Hematopoietic multipotent progenitor cell treated with erythropoietin and hydrocortisone succinate and interleukin-3 and kit ligand, for 8 days (in vitro differentiated cells): ENCODE measurements at regions not wholly inside any gene's neighbourhood (a gene's known extent, or its start where the extent isn't known, plus 50 kb on each side); places are given as distances from the start of the nearest gene placed in this dataset.

Source experiments
- DNase-seq: peaks from one replicate; pipeline ENCODE4 v3.0.0-alpha.2; 2015

- no peak for DNase-seq
Observed at GRCh38 chr4:185862340-185862739, 50.3 kb upstream of the SORBS2 start.

GRCh38 chr4:185863946-185864345 lies 52.0 kb upstream of the SORBS2 start:
- no peak for DNase-seq

GRCh38 chr4:185865901-185866328 lies 53.9 kb upstream of the SORBS2 start:
- no peak for DNase-seq

DNA sequence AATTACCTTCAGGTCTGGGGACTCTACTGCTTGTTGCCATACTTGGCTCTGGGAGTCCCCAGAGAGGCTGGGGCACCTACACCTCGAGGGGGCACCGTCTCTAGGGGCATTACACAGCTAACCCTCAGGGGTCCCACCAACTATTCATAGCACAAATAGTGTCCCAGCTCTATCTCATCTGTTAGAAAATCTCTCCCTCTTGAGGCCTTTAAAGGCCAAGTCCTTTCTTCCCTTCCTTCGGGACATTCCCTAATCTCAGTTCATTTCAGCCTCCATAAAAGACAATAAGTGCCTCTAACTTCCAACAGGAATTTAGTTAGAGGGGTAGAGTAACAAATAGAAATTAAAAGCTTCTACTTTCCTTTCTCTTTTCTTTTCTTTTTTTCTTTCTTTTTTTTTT lies 55.8 kb upstream of the SORBS2 start:
- no peak for DNase-seq

GRCh38 chr4:185868983-185869382 lies 57.0 kb upstream of the SORBS2 start:
- no peak for DNase-seq

GRCh38 chr4:185869427-185869826 lies 57.4 kb upstream of the SORBS2 start:
- DNase-seq = no peak

- DNase-seq = no peak
Observed at GRCh38 chr4:185870366-185870765, 58.4 kb upstream of the SORBS2 start.

DNA sequence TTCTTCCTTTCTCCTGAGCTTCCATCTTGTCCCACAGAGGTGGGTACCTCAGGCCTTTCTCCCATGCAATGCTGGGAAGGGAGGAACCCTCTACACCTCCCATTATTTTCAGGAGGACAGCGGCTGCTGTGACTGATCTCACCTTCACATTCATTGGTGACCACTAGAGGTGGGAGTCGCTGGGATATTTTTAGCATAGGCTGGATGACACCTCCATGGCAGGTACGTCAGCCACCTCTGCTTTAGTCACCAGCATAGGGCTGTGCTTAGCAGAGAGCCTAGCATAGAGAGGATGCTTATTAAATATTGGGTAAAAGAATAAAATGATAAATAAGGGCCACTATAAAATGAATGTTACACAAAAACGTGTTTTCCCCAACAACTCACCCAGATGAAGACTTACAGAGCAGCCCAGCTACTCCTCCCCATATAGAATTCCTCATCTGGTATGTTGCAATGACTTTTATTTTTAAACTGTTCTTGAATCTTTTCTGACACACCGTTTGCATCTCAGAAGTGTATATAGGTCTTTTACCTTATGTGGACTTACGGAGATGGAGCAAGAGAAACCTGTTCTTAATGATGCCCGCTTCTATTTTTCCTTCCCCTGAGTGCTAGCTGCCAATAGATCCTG lies 60.9 kb upstream of the SORBS2 start:
- DNase-seq = no peak

GRCh38 chr4:185874516-185875230 lies 62.7 kb upstream of the SORBS2 start:
- DNase-seq = no peak

GRCh38 chr4:185875316-185875907 lies 63.4 kb upstream of the SORBS2 start:
- no peak for DNase-seq

DNA sequence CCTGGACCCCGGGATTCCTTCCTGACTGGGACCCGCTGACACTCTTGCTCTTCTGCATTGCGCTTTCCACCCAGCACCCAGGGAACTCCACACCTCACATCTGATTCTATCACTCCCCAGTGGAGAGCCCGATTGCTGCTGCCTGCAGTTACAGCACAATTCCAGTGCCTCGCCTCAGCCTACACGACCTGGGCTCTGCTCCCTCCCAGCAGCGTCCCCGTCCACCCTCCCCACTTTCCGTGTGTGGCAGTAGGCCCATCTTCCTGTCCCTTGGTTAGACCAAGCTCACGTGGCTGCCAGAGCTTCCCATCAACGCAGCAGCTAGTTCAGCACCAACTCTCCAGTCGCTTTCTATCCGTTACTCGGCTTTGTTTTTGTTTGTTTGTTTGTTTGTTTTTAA lies 66.6 kb upstream of the SORBS2 start:
- no peak for DNase-seq

GRCh38 chr4:185879666-185880312 lies 67.8 kb upstream of the SORBS2 start:
- DNase-seq = no peak

GRCh38 chr4:185880571-185880970 lies 68.6 kb upstream of the SORBS2 start:
- DNase-seq = no peak

GRCh38 chr4:185881430-185881829 lies 69.4 kb upstream of the SORBS2 start:
- DNase-seq = no peak

- DNase-seq = no peak
Observed at GRCh38 chr4:185883591-185883990, 71.6 kb upstream of the SORBS2 start.

- DNase-seq = no peak
Observed at GRCh38 chr4:185885075-185885474, 73.1 kb upstream of the SORBS2 start.

GRCh38 chr4:185885604-185886003 lies 73.6 kb upstream of the SORBS2 start:
- no peak for DNase-seq

DNA sequence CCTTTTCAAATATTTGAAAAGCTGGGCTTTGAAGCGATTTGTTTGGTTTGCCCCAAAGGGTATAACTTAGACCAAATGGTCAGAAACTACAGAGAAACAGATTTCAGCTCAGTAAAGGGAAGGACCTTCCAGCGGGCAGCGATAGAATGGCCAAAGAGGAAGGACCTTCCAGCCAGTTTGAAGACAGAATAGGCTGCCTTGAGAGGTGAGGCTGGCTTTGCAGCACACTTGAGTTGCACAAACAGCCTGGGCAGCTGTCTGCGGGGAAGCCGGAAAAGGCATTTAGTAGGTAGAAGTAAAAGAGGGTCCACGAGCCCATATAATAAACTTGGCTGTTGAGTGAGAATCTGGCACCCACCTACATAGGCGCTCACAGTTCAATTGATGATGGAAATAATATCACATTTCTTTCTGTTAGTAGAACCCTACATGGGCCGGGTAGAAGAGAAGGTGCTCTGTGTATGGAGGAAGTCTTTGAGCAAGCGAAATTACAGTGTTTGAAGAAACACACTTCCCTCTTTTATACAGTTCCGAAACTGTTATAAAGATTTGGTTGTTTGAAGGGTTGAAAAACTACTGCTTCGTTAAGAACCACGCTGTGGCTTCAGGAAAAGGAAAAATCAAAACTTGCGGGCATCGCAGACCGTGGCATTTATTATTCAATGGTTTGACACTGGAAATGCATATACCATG lies 75.0 kb upstream of the SORBS2 start:
- no peak for DNase-seq

DNA sequence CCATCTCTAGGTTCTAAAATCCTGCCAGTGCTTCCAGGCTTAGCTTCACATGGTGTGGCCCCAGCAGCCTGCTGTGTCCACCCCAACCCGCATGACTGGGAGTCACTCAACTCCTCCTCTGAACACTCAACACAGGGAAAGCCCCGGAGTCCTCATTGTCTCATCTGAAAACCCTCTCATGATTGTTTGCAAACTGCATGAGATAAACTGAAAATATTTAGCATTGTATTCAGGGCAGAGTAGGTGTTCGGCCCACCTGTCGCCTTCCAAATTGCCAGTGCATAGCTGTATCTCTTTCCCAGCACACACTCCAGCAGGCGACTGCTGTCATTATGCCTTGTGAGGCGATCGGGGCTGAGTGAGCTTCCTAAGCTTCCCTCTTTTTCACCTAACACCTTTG lies 76.7 kb upstream of the SORBS2 start:
- no peak for DNase-seq

GRCh38 chr4:185889585-185889984 lies 77.6 kb upstream of the SORBS2 start:
- no peak for DNase-seq

- DNase-seq = no peak
Observed at GRCh38 chr4:185890196-185890595, 78.2 kb upstream of the SORBS2 start.

DNA sequence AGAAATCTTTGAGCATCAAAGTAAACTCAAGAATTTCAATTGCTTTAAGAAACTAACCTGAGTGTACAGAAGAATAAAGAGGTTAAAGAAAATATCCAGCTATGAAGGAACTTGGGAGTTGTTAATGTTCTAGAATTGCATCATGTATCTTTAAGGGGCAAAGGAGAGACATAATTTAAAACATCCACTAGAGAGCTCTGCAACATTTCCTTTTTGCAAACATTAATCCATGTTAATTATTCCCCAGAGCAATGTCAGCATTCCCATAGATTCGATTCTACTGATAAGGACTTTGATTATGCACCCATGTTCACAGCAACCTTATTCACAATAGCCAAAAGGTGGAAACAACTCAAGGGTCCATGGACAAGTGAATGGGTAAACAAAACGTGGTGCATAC lies 80.2 kb upstream of the SORBS2 start:
- DNase-seq = no peak

GRCh38 chr4:185893500-185893899 lies 81.5 kb upstream of the SORBS2 start:
- no peak for DNase-seq
